Natural killer cell treated with Interleukin-12 subunit alpha and Interleukin-12 subunit beta and Interleukin-15 and Interleukin-18, amount 100 ng/mL, for 72 hours (primary cell): ENCODE measurements at regions not wholly inside any gene's neighbourhood (a gene's known extent, or its start where the extent isn't known, plus 50 kb on each side); places are given as distances from the start of the nearest gene placed in this dataset.

Source experiments
- ATAC-seq, 2 donors: fragments of 150-1000 bp; cut with Tn5 transposase in 1 of 2; sonication (Bioruptor Pico), chemical (Tn5 transposase) in 1 of 2; 2 replicates each; pipeline ENCODE4 v1.10.0; 2021
- DNase-seq: peaks from one replicate; pipeline ENCODE4 v3.0.0; 2022; ENCODE audit warnings: low spot score
- H3K27ac Mint-ChIP-seq, 2 donors: 1 replicate in 1 of 2; 2 replicates in 1 of 2; pipeline ENCODE4 v1.8.0; 2022; ENCODE audit warnings: mixed read lengths in 2 of 2, mild to moderate bottlenecking in 1 of 2, moderate library complexity in 1 of 2
- H3K27me3 Mint-ChIP-seq, 2 donors: 1 replicate in 1 of 2; 2 replicates in 1 of 2; pipeline ENCODE4 v1.8.0; 2022; ENCODE audit warnings: mixed read lengths in 2 of 2
- H3K36me3 Mint-ChIP-seq: one replicate; pipeline ENCODE4 v1.8.0; 2022; ENCODE audit warnings: mixed read lengths
- H3K4me1 Mint-ChIP-seq, 2 donors: 1 replicate in 1 of 2; 2 replicates in 1 of 2; pipeline ENCODE4 v1.8.0; 2022; ENCODE audit warnings: low read depth in 2 of 2, mixed read lengths in 2 of 2, mild to moderate bottlenecking in 1 of 2
- H3K4me3 Mint-ChIP-seq: one replicate; pipeline ENCODE4 v1.8.0; 2022; ENCODE audit warnings: mixed read lengths
- H3K9me3 Mint-ChIP-seq: 2 replicates; pipeline ENCODE4 v1.8.0; 2022; ENCODE audit warnings: mixed read lengths

DNA sequence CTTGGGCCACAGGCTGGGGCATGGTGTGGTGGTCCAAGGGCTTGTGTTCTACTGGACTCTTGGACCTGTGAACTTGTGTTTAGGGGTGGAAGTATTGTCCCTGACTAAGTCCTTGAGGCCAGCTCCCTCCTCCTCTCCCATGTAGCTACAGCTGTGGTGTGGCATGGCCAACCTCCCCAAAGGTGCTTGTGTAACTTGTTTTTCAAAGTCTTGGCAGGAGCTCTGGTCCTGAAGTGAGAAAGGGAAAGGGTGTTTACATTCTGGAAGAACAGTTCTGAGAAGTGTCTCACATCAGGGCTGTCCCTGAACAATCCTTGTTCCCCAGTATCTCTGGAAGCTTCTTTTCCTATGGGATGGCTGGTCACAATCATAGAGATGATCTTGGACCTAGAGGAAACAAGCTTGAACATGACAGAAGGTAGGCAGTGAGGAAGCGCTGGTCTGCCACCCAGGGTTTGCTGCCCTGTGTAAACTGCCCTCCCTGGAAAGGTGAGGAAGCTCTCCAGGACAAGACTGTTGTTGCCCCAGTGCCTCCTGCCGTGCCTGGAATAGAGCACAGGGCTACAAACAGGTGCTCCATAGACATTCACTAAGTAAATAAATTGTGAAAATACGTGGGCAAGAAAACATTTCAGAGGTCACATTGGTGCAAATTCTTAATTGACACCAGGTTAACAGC lies 64.6 kb upstream of the KLF9 start:
- no peak overlapping the region for H3K4me3 Mint-ChIP-seq
- no peaks in the 10 kb centered on the region for H3K36me3 Mint-ChIP-seq
- no peak for ATAC-seq
- no peak for DNase-seq
- no peaks in the 10 kb centered on the region for H3K4me1 Mint-ChIP-seq
- H3K27ac Mint-ChIP-seq, result no peak overlapping the region
- H3K27me3 Mint-ChIP-seq, result peaks cover 7 to 10% of the 10 kb centered on the region in 2 donors
- no peaks in the 10 kb centered on the region for H3K9me3 Mint-ChIP-seq

DNA sequence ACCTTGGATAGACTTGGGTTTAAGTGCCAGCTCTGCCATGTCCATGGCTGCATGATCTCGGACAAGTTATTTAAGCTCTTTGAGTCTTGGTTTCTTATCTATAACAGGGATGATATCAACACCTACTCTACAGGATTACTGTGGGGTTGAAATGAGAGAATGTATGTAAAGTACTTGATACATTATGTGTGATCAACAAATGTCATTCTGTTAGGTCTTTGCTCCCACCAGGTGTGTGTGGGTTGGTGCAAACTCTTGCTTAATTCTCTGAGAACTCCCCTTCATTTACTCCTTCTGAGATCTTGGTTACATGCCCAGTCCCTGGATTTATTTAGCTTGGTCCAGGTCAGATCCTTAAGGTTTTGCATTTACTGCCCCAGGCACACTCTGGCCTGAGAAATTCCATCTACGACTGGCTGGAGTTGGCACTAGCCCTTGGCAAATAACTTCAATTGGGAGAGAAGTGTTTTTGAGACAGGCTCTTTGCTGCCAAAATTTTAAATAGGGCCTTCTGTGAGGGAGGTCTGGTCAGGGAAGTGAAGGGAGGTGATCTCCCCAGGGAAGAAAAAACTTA lies 63.5 kb upstream of the KLF9 start:
- ATAC-seq, result no peak
- no peak overlapping the region for H3K27ac Mint-ChIP-seq
- no peak overlapping the region for H3K4me3 Mint-ChIP-seq
- H3K4me1 Mint-ChIP-seq, result no peaks in the 10 kb centered on the region
- H3K36me3 Mint-ChIP-seq, result no peaks in the 10 kb centered on the region
- H3K27me3 Mint-ChIP-seq, result peaks cover 5 to 10% of the 10 kb centered on the region in 2 donors
- no peaks in the 10 kb centered on the region for H3K9me3 Mint-ChIP-seq
- DNase-seq, result no peak

DNA sequence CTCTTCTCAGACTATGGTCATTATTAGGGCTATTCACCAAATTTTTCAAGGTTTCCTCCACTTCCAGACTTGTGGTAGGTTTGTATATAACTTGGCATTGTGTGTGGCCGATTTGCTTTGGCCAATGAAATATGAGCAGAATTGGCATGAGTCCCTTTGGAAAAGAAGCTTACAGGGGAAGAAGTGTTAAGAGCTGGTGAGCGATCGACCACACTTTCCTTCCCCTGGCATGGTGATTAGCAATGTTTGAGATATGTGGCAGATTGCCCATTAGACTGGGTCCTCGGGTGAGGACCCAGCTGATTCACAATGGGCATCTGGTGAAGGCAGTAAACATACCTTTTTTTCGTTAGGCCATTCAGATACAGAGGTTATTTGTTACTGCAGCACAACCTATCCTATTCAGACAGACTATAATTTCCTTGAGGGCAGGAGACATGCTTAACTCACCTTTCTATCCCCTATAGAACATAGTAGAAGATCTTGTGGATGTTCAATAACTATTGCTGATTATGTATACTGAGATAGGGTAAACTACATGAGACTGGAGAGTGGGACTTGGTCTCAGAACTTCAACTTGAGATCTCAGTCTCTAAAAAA lies 62.8 kb upstream of the KLF9 start:
- H3K4me1 Mint-ChIP-seq, result no peaks in the 10 kb centered on the region
- no peaks in the 10 kb centered on the region for H3K36me3 Mint-ChIP-seq
- H3K27me3 Mint-ChIP-seq, result peaks cover 6 to 10% of the 10 kb centered on the region in 2 donors
- ATAC-seq (no peak), DNase-seq (no peak)
- H3K9me3 Mint-ChIP-seq, result no peaks in the 10 kb centered on the region
- H3K27ac Mint-ChIP-seq, result no peak overlapping the region
- no peak overlapping the region for H3K4me3 Mint-ChIP-seq

DNA sequence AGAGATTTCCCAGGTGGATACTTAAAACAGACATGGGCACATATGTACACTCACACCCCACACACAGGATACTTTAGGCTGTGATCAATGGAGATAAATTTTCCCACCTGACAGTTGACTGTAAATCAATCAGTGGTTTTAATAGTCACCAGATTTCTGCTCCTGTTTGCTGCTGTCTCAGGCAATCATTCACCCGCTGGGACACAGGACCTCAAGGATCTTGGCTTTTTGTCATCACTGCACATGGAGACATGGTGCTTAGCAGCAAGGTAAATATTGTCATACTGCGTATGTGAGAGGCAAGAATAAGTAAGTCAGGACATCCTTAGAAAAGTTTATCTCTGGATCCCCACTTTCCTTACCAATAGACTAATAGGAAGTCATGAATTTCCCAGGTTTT lies 60.8 kb upstream of the KLF9 start:
- Mint-ChIP-seq H3K4me3 (no peak overlapping the region), H3K27me3 (peaks cover 4 to 10% of the 10 kb centered on the region in 2 donors), H3K27ac (no peak overlapping the region), H3K4me1 (peaks cover 0 to 2% of the 10 kb centered on the region in 2 donors), H3K9me3 (no peaks in the 10 kb centered on the region), H3K36me3 (no peaks in the 10 kb centered on the region)
- ATAC-seq (no peak), DNase-seq (no peak)

DNA sequence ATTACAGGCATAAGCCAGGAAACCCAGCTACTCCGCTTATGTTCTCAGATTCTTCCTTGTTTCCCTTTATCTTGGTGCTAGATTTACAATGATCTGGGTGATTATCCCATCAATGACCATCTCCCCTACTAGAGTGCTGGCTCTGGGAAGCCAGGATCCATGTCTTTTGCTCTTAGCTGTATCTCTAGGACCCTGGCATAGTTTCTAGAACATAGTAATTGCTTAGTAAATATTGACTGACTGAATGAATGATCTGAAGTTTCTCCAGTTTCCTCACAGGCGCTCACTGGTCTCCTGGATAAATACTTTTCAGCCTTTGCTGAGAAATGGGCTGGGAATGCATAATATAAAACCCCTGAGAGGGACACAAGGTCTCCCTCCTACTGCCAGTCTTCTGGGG lies 60.0 kb upstream of the KLF9 start:
- ATAC-seq, result no peak
- Mint-ChIP-seq H3K27ac (no peak overlapping the region), H3K9me3 (no peaks in the 10 kb centered on the region), H3K4me1 (peaks cover 0 to 2% of the 10 kb centered on the region in 2 donors), H3K36me3 (no peaks in the 10 kb centered on the region), H3K27me3 (peaks cover 4 to 10% of the 10 kb centered on the region in 2 donors), H3K4me3 (no peak overlapping the region)
- DNase-seq, result no peak

DNA sequence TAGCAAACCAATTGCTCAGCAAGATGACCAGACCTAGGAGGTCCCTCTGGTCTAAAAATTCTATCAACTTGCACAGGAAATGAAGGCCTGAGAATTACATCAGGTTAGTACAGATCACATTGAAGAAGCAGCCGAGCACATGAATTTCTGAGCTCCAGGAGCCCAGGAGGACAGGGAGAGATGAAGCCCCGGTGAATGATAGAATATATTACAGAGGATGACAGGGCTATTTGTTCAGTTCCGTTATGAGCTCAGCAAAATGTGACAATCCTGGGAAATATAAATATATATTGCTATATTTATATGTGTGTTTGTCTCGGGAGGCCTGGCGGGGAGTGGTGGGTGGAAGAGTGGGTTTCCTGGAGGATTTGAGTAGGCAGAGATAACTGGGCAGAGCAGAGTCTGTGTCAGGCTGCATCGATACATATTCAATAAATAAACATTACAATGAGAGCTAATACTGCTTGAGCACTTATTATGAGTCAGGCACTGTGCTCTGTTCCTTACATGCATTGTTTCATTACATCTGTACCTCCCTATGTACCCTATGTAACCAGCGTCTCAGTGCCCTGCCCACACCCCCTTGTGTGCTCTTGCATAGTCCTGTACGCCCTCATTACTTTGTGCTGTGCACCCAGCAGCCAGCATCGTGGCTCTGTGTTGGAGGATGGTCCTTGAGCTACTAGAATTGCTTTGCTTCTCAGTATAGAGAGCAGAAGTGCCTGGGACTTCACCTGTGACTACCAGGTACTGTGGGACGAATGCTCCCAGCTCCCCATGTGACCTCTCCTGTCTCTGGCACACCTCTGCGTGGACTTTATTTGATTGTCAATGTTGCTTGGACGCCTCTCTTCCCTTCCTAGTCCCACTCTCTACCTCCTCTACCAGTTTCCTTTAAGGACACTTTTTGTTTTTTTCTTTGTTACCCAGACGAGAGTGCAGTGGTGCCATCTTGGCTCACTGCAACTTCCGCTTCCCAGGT lies 58.1 kb upstream of the KLF9 start:
- Mint-ChIP-seq H3K9me3 (no peaks in the 10 kb centered on the region), H3K27ac (no peak overlapping the region), H3K4me1 (peaks cover 0 to 2% of the 10 kb centered on the region in 2 donors), H3K36me3 (no peaks in the 10 kb centered on the region), H3K4me3 (no peak overlapping the region), H3K27me3 (peaks cover 4 to 10% of the 10 kb centered on the region in 2 donors)
- ATAC-seq (peak in 1 of 2 donors; percentile 9), DNase-seq (no peak)

DNA sequence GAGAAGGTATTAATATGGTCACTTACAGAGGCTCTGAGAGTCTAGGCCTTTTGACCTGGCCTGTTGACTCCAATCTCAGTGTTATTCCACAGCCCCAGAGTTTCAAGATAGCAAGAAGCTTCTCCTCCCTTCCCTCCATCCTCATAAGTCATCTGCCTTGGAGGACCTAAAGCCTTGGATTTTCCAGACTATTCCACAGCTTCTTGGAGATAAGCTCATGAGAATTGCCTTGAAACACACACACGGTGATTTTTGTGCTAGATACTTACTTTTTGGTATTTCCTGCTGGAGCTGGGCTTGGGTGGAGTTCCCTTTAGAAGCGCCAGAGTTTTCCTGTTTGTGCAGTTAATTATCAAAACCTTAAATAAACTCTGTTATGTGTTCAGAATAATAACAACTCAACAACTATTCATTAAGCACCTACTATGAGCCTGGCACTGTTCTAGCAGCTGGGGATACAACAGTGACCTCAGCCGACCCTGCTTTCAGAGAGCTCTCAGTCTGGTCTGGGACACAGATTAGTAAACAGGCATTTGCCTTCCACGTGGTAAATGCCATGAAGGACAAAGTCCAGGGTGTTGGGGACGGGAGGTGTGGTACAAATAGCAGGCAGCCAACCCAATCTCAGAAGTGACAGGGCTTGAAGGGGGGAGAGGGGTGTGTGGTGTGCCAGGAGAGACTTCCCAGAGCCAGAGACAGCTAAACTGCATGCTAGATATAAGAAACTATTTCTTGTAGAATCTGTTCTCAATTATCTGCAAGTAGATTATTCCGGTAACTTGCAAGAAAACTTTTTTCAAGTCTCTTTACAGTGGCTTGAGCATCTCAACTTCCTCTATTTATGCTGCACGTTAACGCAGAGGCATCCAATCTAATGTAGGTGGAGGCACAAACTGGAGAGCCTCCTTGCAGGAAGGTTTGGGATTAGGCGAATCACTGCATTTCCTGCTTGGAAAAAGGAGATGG lies 55.9 kb upstream of the KLF9 start:
- no peak overlapping the region for H3K27ac Mint-ChIP-seq
- no peaks in the 10 kb centered on the region for H3K36me3 Mint-ChIP-seq
- H3K9me3 Mint-ChIP-seq, result no peaks in the 10 kb centered on the region
- H3K4me1 Mint-ChIP-seq, result peaks cover 0 to 2% of the 10 kb centered on the region in 2 donors
- H3K27me3 Mint-ChIP-seq, result peaks cover 0 to 2% of the 10 kb centered on the region in 2 donors
- no peak overlapping the region for H3K4me3 Mint-ChIP-seq
- no peak for ATAC-seq
- no peak for DNase-seq

DNA sequence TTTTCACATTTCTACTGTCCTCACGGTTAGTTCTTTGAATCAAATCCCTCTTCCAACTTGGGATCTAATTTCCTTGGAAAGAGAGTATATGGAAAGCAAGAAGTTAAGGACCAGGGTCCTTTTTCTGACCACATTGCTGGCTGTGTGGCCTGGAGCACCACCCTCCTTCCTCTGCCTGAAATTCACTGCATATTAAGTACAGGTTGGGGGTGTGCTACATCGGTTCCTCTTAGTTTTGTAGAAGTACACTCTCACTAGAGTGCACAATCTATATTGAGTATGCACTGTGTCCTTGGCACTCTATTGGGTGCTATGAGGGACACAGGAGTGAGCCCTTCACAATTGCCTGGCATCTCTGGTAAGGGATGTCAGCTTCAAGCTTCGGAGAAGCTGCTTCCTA lies 53.8 kb upstream of the KLF9 start:
- H3K27ac Mint-ChIP-seq, result no peak overlapping the region
- H3K4me1 Mint-ChIP-seq, result peaks cover 0 to 2% of the 10 kb centered on the region in 2 donors
- ATAC-seq (peak in 1 of 2 donors; percentile 19), DNase-seq (no peak)
- H3K36me3 Mint-ChIP-seq, result no peaks in the 10 kb centered on the region
- H3K4me3 Mint-ChIP-seq, result no peak overlapping the region
- no peaks in the 10 kb centered on the region for H3K9me3 Mint-ChIP-seq
- peaks cover 0 to 2% of the 10 kb centered on the region in 2 donors for H3K27me3 Mint-ChIP-seq

DNA sequence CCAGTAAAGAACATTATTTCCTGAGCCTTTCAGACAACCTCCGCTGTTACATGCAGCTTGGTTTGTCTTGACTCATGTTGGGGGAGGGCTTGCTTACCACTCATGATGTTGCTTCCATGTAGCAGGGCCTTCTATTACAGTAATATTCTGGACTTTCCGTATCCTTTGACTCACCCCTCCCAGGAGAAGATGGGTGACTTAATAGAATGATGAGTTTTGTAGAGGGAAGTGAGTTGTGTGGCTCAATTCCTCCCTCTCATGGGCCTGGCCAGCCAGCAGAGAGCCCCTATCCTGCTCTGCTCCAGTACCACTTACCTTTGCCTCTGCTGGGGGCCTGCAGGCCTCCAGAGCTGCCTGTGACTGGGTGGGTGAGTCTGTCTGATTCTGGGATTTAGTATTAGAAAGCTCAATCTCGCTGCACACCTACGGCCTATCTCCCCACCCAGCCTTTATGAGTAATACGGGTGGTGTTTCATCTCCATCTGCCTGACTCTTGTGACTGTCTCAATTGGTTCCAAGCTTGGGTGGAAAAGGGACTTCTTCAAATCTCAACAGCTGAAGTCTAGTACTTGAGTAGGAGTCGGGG lies 52.6 kb upstream of the KLF9 start:
- peaks cover 0 to 2% of the 10 kb centered on the region in 2 donors for H3K4me1 Mint-ChIP-seq

DNA sequence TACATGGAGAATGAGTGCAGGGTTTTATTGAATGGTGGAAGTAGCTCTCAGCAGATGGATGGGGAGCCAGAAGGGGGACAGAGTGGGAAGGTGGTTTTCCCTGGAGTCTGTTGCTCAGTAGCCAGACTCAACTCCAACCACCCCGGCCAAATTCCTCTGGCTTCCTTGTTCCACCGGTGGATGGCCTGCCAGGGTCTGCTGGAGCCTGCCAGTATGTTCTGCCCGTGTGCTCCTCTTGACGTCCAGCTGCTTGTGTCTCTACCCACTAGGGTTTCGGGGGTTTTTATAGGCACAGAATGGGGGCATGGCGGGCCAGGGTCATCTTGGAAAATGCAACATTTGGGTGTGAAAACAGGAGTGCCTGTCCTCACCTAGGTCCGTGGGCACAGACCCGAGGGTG lies 51.4 kb upstream of the KLF9 start:
- no peak overlapping the region for H3K4me3 Mint-ChIP-seq
- DNase-seq (no peak), ATAC-seq (no peak)
- no peaks in the 10 kb centered on the region for H3K36me3 Mint-ChIP-seq
- no peaks in the 10 kb centered on the region for H3K9me3 Mint-ChIP-seq
- peaks cover 0 to 2% of the 10 kb centered on the region in 2 donors for H3K27me3 Mint-ChIP-seq
- H3K4me1 Mint-ChIP-seq, result peaks cover 0 to 2% of the 10 kb centered on the region in 2 donors
- H3K27ac Mint-ChIP-seq, result no peak overlapping the region

More for the DNA sequence above, 52.6 kb upstream of the KLF9 start:
- no peaks in the 10 kb centered on the region for H3K36me3 Mint-ChIP-seq
- no peak for ATAC-seq
- no peak overlapping the region for H3K27ac Mint-ChIP-seq
- no peak overlapping the region for H3K4me3 Mint-ChIP-seq
- H3K9me3 Mint-ChIP-seq, result no peaks in the 10 kb centered on the region
- DNase-seq, result no peak
- peaks cover 0 to 2% of the 10 kb centered on the region in 2 donors for H3K27me3 Mint-ChIP-seq

DNA sequence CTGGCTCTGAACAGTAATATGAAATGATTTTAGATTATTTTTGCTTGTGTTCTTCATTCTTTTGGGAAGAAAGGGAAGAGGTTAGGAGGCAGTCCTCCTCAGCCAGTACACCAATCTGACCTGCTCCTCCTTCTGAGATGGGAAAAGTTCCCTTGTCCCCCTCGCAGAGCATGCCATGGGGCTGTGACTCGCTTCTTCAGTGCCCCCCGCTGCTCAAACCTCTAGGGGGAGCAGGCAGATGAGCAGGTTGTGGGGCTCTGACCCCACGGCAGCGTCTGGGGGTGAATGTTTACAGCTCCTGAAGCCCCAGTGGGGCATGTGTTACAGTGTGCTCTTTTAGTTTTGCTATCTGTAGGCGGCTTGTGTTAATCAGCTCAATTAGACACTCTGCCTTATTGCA lies 50.9 kb upstream of the KLF9 start:
- H3K9me3 Mint-ChIP-seq, result no peaks in the 10 kb centered on the region
- H3K36me3 Mint-ChIP-seq, result no peaks in the 10 kb centered on the region
- peaks cover 0 to 1% of the 10 kb centered on the region in 2 donors for H3K4me1 Mint-ChIP-seq
- DNase-seq, result no peak
- no peak overlapping the region for H3K4me3 Mint-ChIP-seq
- H3K27me3 Mint-ChIP-seq, result peaks cover 0 to 2% of the 10 kb centered on the region in 2 donors
- no peak overlapping the region for H3K27ac Mint-ChIP-seq
- ATAC-seq, result no peak
